GM23338 (cell line): ENCODE measurements at regions not wholly inside any gene's neighbourhood (a gene's known extent, or its start where the extent isn't known, plus 50 kb on each side); places are given as distances from the start of the nearest gene placed in this dataset.

Source experiments
- ATAC-seq: fragments of 200-7000 bp; cut with Tn5 transposase; 3 replicates; pipeline ENCODE4 v1.9.1; 2020
- DNase-seq: peaks from one replicate; pipeline ENCODE4 v3.0.0-alpha.2; 2015; ENCODE audit warnings: low spot score
- H2AFZ ChIP-seq: fragments of 200-600 bp; sonication (generic); 2 replicates; pipeline ENCODE4 v1.8.0; 2016; ENCODE audit warnings: antibody characterized with exemption, mild to moderate bottlenecking, moderate library complexity
- H3F3A ChIP-seq: fragments of 200-600 bp; sonication (generic); replicated peaks from 2 replicates; pipeline ENCODE4 v1.8.0; 2017; ENCODE audit warnings: antibody characterized with exemption, mixed run types, low read depth
- H3K27ac ChIP-seq: fragments of 200-600 bp; sonication (generic); 2 replicates; pipeline ENCODE4 v1.6.1; 2016; ENCODE audit warnings: low read depth
- H3K27me3 ChIP-seq: fragments of 200-600 bp; sonication (generic); 2 replicates; pipeline ENCODE4 v1.8.0; 2016; ENCODE audit warnings: mild to moderate bottlenecking, mixed run types, moderate library complexity; ENCODE audit not compliant: insufficient read depth
- H3K36me3 ChIP-seq: fragments of 200-600 bp; sonication (generic); 2 replicates; pipeline ENCODE4 v1.8.0; 2016; ENCODE audit warnings: mild to moderate bottlenecking; ENCODE audit not compliant: insufficient read depth
- H3K4me1 ChIP-seq: fragments of 200-600 bp; sonication (generic); 2 replicates; pipeline ENCODE4 v1.8.0; 2016; ENCODE audit warnings: mild to moderate bottlenecking, moderate library complexity; ENCODE audit not compliant: insufficient read depth
- H3K4me2 ChIP-seq: fragments of 200-600 bp; sonication (generic); 2 replicates; pipeline ENCODE4 v1.7.1; 2017; ENCODE audit warnings: mixed run types
- H3K4me3 ChIP-seq: fragments of 200-600 bp; sonication (generic); 2 replicates; pipeline ENCODE4 v1.6.1; 2016; ENCODE audit warnings: mixed run types
- H3K79me2 ChIP-seq: fragments of 200-600 bp; sonication (generic); replicated peaks from 2 replicates; pipeline ENCODE4 v1.8.0; 2017; ENCODE audit warnings: mild to moderate bottlenecking; ENCODE audit not compliant: insufficient read depth
- H3K9me2 ChIP-seq: fragments of 200-600 bp; sonication (generic); 2 replicates; pipeline ENCODE4 v1.8.0; 2017; ENCODE audit not compliant: insufficient read depth
- H4K20me1 ChIP-seq: fragments of 200-600 bp; sonication (generic); replicated peaks from 2 replicates; pipeline ENCODE4 v1.8.0; 2017; ENCODE audit warnings: mild to moderate bottlenecking; ENCODE audit not compliant: insufficient read depth
- H3K27ac Mint-ChIP-seq: 2 replicates; pipeline ENCODE4 v1.8.0; 2020; ENCODE audit warnings: inconsistent platforms, mild to moderate bottlenecking, moderate library complexity, mixed read lengths
- H3K27me3 Mint-ChIP-seq: 3 replicates; pipeline ENCODE4 v1.8.0; 2022; ENCODE audit warnings: low read depth, mild to moderate bottlenecking, moderate library complexity, mixed read lengths, inconsistent platforms; ENCODE audit not compliant: insufficient read depth, poor library complexity
- H3K36me3 Mint-ChIP-seq: 3 replicates; pipeline ENCODE4 v1.8.0; 2021; ENCODE audit warnings: low read depth, mild to moderate bottlenecking, inconsistent platforms, moderate library complexity, mixed read lengths
- H3K4me1 Mint-ChIP-seq: 3 replicates; pipeline ENCODE4 v1.8.0; 2020; ENCODE audit warnings: mild to moderate bottlenecking, inconsistent platforms, mixed read lengths
- H3K4me3 Mint-ChIP-seq: 3 replicates; pipeline ENCODE4 v1.8.0; 2021; ENCODE audit warnings: moderate library complexity, mild to moderate bottlenecking, inconsistent platforms, mixed read lengths
- H3K9me3 Mint-ChIP-seq: 3 replicates; pipeline ENCODE4 v1.8.0; 2020; ENCODE audit warnings: moderate library complexity, mild to moderate bottlenecking, inconsistent platforms, mixed read lengths
- EZH2 ChIP-seq: fragments of 200-600 bp; sonication (generic); IDR thresholded peaks from one replicate; pipeline ENCODE4 v1.8.0; 2017; ENCODE audit warnings: antibody characterized with exemption, mild to moderate bottlenecking, low read depth; ENCODE audit not compliant: unreplicated experiment
- ZNF462 ChIP-seq: fragments of 250-450 bp; sonication (Bioruptor Pico); IDR thresholded peaks from 2 replicates; pipeline ENCODE4 v1.5.0; 2020; ENCODE audit warnings: mild to moderate bottlenecking, moderate library complexity
- TF ChIP-seq, protein P1 (sequence below): IDR thresholded peaks from one replicate; pipeline ENCODE4 v1.6.1; 2018; ENCODE audit warnings: antibody characterized with exemption; ENCODE audit not compliant: unreplicated experiment

GRCh38 chr10:10886861-10887531 lies 130.7 kb upstream of the CELF2 start (continued):
- TF ChIP-seq ZNF462 (CRISPR knock-in tag) = no peak

DNA sequence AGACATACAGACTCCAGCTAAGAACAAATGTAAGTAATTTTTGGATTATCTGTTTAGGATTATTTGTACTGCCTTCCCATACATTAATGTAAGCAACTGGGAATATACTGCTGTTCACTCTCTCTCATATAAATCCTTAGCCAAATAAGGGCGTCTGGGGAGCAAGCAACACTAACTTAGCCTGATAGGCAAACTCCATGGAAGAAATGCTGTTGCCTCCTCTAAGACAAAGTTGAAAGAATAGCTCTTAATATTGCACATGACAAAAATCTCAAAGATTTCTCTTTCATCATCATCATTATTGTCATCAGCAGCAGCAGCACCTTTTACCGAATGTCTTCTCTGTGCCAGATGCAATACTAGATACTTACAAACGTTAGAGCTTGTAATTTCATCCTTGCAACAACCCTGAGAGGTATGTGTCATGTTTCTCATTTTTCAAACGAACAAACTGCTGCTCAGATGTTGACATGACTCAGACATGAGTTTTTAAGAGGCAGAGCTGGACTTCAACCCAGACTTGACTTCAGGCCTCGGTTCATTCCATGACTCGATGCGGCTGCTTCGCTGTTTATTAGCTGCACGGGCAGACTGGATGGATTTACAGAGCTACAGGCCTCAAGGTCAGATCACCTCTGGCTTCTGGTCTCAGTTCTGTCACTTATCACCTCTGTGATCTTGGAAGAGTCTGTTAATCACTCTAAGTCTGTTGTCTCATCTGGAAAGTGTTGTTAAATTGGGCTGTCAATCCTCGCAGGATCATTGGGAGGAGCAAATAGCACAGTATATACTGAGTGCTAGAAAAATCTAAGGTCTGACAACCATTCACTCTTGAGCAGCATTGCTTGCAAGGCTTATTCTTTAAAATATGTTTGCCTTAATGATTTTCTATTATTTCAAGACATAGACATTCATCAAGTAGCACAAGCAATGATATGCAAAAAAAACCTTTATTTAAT lies 126.3 kb upstream of the CELF2 start:
- peaks cover 8% of the 10 kb centered on the region for H3K27me3 Mint-ChIP-seq
- no peak overlapping the region for H2AFZ ChIP-seq
- no peak overlapping the region for H3K4me2 ChIP-seq
- no peaks in the 10 kb centered on the region for H3K79me2 ChIP-seq
- DNase-seq = no peak
- H3K4me1 ChIP-seq = no peaks in the 10 kb centered on the region
- no peak overlapping the region for H3K4me3 ChIP-seq
- H3K36me3 ChIP-seq = no peaks in the 10 kb centered on the region
- no peaks in the 10 kb centered on the region for H3K4me1 Mint-ChIP-seq
- ATAC-seq = no peak
- no peak overlapping the region for H3K4me3 Mint-ChIP-seq
- H4K20me1 ChIP-seq = no peaks in the 10 kb centered on the region
- peaks cover 7% of the 10 kb centered on the region; the same call in 1 of the 3 replicates for H3K9me3 Mint-ChIP-seq
- no peaks in the 10 kb centered on the region for H3F3A ChIP-seq
- H3K27me3 ChIP-seq = no peaks in the 10 kb centered on the region
- H3K27ac ChIP-seq = no peak overlapping the region
- H3K27ac Mint-ChIP-seq = no peak overlapping the region
- H3K9me2 ChIP-seq = 0 out of 2 replicates have a peak, but pooled peaks cover 5% of the 10 kb centered on the region
- H3K36me3 Mint-ChIP-seq = 0 out of 3 replicates have a peak, but pooled peaks cover 3% of the 10 kb centered on the region
- TF ChIP-seq, protein P1, sequence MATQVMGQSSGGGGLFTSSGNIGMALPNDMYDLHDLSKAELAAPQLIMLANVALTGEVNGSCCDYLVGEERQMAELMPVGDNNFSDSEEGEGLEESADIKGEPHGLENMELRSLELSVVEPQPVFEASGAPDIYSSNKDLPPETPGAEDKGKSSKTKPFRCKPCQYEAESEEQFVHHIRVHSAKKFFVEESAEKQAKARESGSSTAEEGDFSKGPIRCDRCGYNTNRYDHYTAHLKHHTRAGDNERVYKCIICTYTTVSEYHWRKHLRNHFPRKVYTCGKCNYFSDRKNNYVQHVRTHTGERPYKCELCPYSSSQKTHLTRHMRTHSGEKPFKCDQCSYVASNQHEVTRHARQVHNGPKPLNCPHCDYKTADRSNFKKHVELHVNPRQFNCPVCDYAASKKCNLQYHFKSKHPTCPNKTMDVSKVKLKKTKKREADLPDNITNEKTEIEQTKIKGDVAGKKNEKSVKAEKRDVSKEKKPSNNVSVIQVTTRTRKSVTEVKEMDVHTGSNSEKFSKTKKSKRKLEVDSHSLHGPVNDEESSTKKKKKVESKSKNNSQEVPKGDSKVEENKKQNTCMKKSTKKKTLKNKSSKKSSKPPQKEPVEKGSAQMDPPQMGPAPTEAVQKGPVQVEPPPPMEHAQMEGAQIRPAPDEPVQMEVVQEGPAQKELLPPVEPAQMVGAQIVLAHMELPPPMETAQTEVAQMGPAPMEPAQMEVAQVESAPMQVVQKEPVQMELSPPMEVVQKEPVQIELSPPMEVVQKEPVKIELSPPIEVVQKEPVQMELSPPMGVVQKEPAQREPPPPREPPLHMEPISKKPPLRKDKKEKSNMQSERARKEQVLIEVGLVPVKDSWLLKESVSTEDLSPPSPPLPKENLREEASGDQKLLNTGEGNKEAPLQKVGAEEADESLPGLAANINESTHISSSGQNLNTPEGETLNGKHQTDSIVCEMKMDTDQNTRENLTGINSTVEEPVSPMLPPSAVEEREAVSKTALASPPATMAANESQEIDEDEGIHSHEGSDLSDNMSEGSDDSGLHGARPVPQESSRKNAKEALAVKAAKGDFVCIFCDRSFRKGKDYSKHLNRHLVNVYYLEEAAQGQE = no peak
- no peak for TF ChIP-seq EZH2
